ENCODE measurements at regions not wholly inside any gene's neighbourhood (a gene's known extent, or its start where the extent isn't known, plus 50 kb on each side); places are given as distances from the start of the nearest gene placed in this dataset.
"Not testable (repeated sequence)": the region's sequence is repeated elsewhere in the genome, so short reads cannot be mapped to it uniquely, and the experiment has no call there.

GRCh38 chr4:57937326-57937725 lies 827.1 kb upstream of the IGFBP7 start:
- TF ChIP-seq RAD21 (conservative IDR thresholded peaks at IDR 0.05); EP300 (conservative IDR thresholded peaks at IDR 0.05; ENCODE audit: poor library complexity, severe bottlenecking); EZH2 (IDR thresholded peaks at IDR 0.05; ENCODE audit: borderline replicate concordance, insufficient read depth, low read length, poor library complexity, severe bottlenecking); POLR2AphosphoS5 (IDR thresholded peaks at IDR 0.05): not testable (repeated sequence)
- TF ChIP-seq, protein P1, sequence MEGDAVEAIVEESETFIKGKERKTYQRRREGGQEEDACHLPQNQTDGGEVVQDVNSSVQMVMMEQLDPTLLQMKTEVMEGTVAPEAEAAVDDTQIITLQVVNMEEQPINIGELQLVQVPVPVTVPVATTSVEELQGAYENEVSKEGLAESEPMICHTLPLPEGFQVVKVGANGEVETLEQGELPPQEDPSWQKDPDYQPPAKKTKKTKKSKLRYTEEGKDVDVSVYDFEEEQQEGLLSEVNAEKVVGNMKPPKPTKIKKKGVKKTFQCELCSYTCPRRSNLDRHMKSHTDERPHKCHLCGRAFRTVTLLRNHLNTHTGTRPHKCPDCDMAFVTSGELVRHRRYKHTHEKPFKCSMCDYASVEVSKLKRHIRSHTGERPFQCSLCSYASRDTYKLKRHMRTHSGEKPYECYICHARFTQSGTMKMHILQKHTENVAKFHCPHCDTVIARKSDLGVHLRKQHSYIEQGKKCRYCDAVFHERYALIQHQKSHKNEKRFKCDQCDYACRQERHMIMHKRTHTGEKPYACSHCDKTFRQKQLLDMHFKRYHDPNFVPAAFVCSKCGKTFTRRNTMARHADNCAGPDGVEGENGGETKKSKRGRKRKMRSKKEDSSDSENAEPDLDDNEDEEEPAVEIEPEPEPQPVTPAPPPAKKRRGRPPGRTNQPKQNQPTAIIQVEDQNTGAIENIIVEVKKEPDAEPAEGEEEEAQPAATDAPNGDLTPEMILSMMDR (IDR thresholded peaks at IDR 0.05; ENCODE audit: poor library complexity, severe bottlenecking), result not testable (repeated sequence)
- TF ChIP-seq, protein P2, sequence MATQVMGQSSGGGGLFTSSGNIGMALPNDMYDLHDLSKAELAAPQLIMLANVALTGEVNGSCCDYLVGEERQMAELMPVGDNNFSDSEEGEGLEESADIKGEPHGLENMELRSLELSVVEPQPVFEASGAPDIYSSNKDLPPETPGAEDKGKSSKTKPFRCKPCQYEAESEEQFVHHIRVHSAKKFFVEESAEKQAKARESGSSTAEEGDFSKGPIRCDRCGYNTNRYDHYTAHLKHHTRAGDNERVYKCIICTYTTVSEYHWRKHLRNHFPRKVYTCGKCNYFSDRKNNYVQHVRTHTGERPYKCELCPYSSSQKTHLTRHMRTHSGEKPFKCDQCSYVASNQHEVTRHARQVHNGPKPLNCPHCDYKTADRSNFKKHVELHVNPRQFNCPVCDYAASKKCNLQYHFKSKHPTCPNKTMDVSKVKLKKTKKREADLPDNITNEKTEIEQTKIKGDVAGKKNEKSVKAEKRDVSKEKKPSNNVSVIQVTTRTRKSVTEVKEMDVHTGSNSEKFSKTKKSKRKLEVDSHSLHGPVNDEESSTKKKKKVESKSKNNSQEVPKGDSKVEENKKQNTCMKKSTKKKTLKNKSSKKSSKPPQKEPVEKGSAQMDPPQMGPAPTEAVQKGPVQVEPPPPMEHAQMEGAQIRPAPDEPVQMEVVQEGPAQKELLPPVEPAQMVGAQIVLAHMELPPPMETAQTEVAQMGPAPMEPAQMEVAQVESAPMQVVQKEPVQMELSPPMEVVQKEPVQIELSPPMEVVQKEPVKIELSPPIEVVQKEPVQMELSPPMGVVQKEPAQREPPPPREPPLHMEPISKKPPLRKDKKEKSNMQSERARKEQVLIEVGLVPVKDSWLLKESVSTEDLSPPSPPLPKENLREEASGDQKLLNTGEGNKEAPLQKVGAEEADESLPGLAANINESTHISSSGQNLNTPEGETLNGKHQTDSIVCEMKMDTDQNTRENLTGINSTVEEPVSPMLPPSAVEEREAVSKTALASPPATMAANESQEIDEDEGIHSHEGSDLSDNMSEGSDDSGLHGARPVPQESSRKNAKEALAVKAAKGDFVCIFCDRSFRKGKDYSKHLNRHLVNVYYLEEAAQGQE (IDR thresholded peaks at IDR 0.05; ENCODE audit: borderline replicate concordance), result not testable (repeated sequence)
